BJ (cell line): ENCODE measurements at regions not wholly inside any gene's neighbourhood (a gene's known extent, or its start where the extent isn't known, plus 50 kb on each side); places are given as distances from the start of the nearest gene placed in this dataset.

Source experiments
- CTCF ChIA-PET: fragments of 350-600 bp; formaldehyde crosslinking; extraction: SDS; loops from one replicate; lab custom pipeline; 2021; ENCODE audit warnings: antibody characterized with exemption, inconsistent platforms; lab: Yijun Ruan, JAX
- POLR2A ChIA-PET: fragments of 300-600 bp; sonication (Branson Sonifier 250); formaldehyde crosslinking; extraction: SDS; loops from one replicate; lab custom pipeline; 2021; ENCODE audit warnings: antibody characterized with exemption; lab: Charles Lee
- DNase-seq: peaks from one replicate; pipeline ENCODE4 v3.0.0-alpha.2; 2011; ENCODE audit warnings: low read depth
- H3K27me3 ChIP-seq: 2 replicates; pipeline ENCODE4 v1.6.0; 2011; ENCODE audit warnings: low read length; ENCODE audit not compliant: control insufficient read depth, insufficient read depth
- H3K36me3 ChIP-seq: 2 replicates; pipeline ENCODE4 v1.5.1; 2011; ENCODE audit warnings: low read length; ENCODE audit not compliant: control insufficient read depth, insufficient read depth
- H3K4me3 ChIP-seq: 2 replicates; pipeline ENCODE4 v1.5.1; 2011; ENCODE audit warnings: low read depth, mild to moderate bottlenecking, control low read depth, low read length
- TF ChIP-seq, protein P1 (sequence below): IDR thresholded peaks from 2 replicates; pipeline ENCODE4 v1.5.1; 2011; ENCODE audit warnings: low read depth, mild to moderate bottlenecking, control low read depth, inconsistent platforms, low read length, moderate library complexity; ENCODE audit not compliant: insufficient read depth

DNA sequence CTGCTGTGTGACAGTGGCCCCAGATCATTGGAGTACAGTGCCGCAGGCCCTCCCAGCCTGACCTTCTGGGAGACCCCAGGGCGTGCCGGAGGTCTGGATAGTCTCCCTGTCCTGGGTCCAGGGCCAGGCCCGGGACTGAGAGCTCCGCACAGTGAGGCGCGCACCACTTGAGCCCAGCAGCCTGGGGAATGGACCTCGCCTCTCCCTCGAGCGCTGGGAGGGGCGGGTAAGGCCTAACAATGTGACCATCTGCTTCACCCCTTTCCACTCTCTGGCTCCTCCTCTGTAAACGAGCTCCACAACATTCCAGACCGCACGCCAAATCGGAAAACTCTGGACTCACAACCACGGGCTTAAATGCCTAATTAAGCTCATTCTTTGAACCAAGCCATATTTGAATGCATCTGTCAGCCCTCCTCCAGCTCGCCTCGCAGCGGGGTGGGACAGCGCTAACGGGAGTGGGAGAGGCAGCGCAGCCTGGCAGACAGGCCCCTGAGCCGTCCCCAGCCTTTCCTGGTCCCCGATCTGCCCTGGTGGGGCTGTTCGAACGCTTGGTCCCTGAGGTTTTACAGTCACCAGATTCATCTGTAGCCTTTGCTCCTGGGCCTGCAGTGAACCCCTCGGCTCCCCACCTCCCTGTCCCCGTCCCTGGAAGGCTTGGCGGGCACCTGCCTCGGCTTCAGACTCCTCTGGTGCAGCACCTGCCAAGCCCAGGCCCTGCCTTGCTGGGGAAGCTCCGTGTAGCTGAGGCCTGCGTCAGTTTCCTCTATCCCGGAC lies 120.7 kb upstream of the VSTM2B start:
- DNase-seq: no peak
- Histone ChIP-seq H3K4me3 (no peak overlapping the region), H3K27me3 (no peaks in the 10 kb centered on the region), H3K36me3 (no peaks in the 10 kb centered on the region)
- POLR2A ChIA-PET: no interaction called here
- CTCF ChIA-PET: interaction anchor here (0.6 kb wide), 1 partner anchor 41 kb away, joined by 3 read pairs; no protein-coding TSS in a partner anchor
- TF ChIP-seq, protein P1, sequence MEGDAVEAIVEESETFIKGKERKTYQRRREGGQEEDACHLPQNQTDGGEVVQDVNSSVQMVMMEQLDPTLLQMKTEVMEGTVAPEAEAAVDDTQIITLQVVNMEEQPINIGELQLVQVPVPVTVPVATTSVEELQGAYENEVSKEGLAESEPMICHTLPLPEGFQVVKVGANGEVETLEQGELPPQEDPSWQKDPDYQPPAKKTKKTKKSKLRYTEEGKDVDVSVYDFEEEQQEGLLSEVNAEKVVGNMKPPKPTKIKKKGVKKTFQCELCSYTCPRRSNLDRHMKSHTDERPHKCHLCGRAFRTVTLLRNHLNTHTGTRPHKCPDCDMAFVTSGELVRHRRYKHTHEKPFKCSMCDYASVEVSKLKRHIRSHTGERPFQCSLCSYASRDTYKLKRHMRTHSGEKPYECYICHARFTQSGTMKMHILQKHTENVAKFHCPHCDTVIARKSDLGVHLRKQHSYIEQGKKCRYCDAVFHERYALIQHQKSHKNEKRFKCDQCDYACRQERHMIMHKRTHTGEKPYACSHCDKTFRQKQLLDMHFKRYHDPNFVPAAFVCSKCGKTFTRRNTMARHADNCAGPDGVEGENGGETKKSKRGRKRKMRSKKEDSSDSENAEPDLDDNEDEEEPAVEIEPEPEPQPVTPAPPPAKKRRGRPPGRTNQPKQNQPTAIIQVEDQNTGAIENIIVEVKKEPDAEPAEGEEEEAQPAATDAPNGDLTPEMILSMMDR: no peak

DNA sequence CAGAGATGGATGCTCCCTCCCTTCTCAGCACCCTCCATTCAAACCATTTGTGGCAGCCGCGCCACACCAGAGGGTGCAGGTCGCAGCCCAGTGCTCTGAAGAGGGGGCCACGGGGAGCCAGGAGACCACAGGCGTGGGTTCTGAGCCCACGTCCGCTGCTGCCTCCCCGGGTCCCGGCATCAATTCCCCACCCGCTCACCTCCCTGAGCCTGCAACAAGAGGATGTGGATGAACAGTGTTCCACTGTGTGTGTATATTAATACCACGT lies 120.1 kb upstream of the VSTM2B start:
- ChIA-PET POLR2A (no interaction called here), CTCF (interaction anchor here (0.6 kb wide), 1 partner anchor 42 kb away, joined by 3 read pairs; no protein-coding TSS in a partner anchor)
- Histone ChIP-seq H3K27me3 (no peaks in the 10 kb centered on the region), H3K4me3 (no peak overlapping the region), H3K36me3 (no peaks in the 10 kb centered on the region)
- TF ChIP-seq, protein P1: no peak
- no peak for DNase-seq

DNA sequence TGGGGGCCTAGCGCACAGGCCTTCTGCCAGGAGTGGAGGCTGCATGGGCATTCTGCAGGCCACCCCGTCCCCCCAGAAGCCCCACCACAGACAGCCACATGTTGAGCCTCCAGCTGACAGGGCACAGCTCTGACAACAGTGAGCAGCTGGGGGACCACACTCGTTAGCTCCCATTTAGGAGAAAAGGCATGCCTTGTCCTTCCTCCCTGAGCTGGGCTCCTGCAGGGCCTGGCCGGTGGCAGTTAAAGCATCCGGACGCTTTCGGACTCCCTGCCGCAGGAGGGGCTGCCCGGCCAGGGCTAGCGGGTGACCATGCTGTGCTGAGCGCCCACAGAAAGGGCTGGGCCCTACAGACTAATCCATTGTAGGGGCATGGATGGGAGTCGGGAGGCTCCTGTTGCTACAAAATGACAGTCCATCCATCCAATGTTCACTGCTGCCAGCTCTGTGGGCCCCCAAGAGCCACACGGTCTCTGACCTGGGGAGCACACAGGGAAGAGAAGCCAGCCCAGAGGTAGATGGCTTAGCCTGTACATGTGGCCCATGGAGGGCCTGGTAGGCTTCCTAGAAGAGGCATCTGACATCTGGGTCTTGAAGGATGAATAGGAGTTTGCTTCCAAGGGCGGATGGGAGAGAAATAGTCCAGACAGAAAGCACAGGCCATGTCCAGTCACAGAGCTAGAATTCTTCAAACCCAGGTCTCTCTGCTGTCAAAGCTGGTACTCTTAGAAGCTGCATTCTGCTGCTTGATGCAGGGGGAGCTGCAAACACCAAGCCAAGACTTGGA lies 116.5 kb upstream of the VSTM2B start:
- DNase-seq: no peak
- Histone ChIP-seq H3K36me3 (no peaks in the 10 kb centered on the region), H3K27me3 (no peaks in the 10 kb centered on the region), H3K4me3 (no peak overlapping the region)
- TF ChIP-seq, protein P1: no peak
- POLR2A ChIA-PET: no interaction called here
- CTCF ChIA-PET: no interaction called here

DNA sequence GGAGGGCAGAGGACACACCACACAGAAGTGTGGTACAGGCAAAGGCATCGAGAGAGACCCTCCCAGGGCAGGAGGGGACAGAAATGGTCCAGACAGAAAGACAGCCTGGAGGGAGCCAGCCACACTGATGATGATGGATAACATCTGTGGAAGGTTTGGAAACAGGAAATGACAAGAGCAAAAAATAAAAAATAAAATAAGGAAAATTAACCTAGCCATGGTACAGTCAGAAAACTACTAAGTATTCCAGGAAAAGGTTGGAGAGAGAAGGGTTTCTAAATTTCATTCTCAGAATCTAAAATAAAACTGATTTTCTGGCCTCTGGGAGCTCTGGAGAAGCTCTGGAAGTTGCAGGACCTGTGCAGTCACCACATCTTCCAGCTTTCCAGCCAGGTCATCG lies 115.2 kb upstream of the VSTM2B start:
- CTCF ChIA-PET: no interaction called here

DNA sequence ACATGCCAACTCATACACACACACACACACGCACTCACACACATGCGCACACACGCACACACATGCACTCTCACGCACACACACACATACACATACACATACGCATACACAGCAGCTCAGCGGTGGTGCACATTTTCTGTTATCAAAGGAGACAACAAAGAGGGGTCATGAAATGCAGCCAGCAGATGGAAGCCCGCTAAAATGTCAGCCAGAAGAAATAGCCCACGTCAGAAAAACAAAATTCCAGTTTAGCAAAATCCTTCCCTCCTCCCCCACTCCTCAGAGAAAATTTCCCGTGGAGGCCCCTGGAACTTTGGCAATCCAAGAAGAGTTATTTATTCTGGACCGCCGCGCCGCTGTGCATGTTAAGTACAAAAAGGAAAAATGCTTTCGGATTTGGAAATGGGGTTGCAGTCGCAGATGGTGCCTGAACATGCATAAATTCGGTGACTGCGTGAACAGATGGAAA lies 114.6 kb upstream of the VSTM2B start:
- no peak for DNase-seq

More for the DNA sequence above, 115.2 kb upstream of the VSTM2B start:
- POLR2A ChIA-PET: no interaction called here
- TF ChIP-seq, protein P1: no peak
- H3K36me3 ChIP-seq: no peaks in the 10 kb centered on the region
- H3K4me3 ChIP-seq: no peak overlapping the region
- no peak for DNase-seq
- H3K27me3 ChIP-seq: no peaks in the 10 kb centered on the region

More for the DNA sequence above, 114.6 kb upstream of the VSTM2B start:
- Histone ChIP-seq H3K36me3 (no peaks in the 10 kb centered on the region), H3K4me3 (no peak overlapping the region), H3K27me3 (no peaks in the 10 kb centered on the region)
- TF ChIP-seq, protein P1: no peak
- POLR2A ChIA-PET: no interaction called here
- CTCF ChIA-PET: no interaction called here
